Mammary epithelial cell (primary cell): ENCODE measurements at regions not wholly inside any gene's neighbourhood (a gene's known extent, or its start where the extent isn't known, plus 50 kb on each side); places are given as distances from the start of the nearest gene placed in this dataset.

ENCODE experiments used
- CTCF ChIP-seq, 2 donors: IDR thresholded peaks in 1 of 2; conservative IDR thresholded peaks in 1 of 2; 2 replicates each; pipeline ENCODE4 v1.5.1; 2011 to 2012; ENCODE audit warnings: inconsistent platforms in 2 of 2, low read length in 2 of 2, mild to moderate bottlenecking in 2 of 2, control low read depth in 1 of 2, low read depth in 1 of 2; ENCODE audit not compliant: insufficient read depth in 1 of 2; ENCODE audit errors: extremely low read depth in 1 of 2
- EZH2 ChIP-seq: IDR thresholded peaks from 2 replicates; pipeline ENCODE4 v1.6.1; 2012; ENCODE audit warnings: low read length, inconsistent platforms, borderline replicate concordance

GRCh38 chr5:168055961-168056360, 235.5 kb upstream of the WWC1 start:
- TF ChIP-seq CTCF (conservative IDR thresholded peaks at IDR 0.05 in 1 of 2, IDR thresholded peaks at IDR 0.05 in 1 of 2; ENCODE audit: extremely low read depth in 1 of 2, insufficient read depth in 1 of 2, low read depth in 1 of 2, low read length in 2 of 2): no peak
- TF ChIP-seq EZH2: no peak
